ENCODE measurements at regions not wholly inside any gene's neighbourhood (a gene's known extent, or its start where the extent isn't known, plus 50 kb on each side); places are given as distances from the start of the nearest gene placed in this dataset.

DNA sequence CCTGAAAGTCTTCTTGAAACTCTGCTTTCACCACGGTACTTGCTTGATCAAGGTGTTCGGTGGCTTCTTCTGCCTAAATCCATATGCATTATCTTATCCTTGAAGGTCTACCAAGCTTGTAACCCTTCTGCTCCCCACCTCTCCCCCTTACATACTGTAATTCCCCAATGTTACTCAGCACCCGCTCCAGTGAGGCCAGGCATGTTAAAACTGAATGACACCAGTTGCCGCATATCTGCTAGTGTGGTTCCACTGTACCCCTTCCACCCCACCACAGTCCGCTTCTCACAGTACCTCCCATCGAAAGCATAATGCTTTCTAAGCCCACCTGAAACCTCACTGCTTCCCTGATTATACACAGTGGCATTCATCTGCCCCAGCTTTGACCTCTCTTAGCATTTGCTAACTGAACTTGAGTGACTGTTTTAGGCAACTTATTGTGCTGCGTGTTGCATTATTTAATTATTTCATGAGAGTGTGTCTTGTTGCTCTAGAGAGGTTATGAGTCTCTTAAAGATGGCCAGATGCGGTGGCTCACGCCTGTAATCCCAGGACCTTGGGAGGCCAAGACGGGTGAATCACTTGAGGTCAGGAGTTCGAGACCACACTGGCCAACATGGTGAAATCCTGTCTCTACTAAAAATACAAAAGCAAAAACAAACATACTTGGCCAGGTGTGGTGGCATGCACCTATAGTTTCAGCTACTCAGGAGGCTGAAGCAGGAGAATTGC lies 87.6 kb upstream of the MBNL2 start:
- no peak for DNase-seq (ENCODE audit: low read depth in 2 of 2)

DNA sequence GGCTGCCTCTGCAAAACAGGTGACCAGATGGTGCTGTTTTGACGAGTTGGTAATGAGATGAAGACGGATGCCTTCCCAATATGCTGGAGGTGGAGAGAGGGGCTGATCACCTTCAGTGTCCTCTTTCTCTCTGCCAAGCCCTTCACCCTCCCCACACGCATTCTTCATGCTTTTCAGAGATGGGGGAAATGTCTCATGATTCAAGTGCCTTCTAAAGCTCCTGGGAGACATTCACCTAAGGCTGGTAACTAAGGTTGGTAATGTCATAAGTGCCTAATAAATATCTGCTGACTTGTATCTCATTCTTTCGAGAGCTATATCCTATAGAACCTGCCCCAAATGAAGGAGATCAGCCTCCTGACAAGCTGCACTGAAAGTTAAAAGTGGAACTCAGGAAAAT lies 86.2 kb upstream of the MBNL2 start:
- DNase-seq (ENCODE audit: low read depth in 2 of 2): no peak

DNA sequence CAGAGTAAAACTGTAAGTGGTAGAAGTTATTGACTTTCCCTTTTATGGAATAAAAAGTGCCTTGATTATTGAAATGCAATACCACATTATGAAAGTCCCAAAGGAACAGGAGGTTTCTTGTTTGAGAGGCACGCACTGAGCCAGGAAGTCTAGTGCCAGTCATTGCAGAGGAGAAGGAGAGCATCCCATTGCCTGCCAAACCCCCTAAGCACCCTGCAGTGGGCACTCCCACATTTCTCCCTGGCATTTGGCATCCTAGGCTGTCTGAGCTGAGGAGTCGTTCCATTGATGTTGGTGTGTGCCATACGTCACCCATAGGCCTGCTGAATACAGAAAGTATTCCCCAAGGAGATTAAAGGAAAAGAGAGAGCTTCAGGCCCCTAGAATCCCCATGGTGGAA lies 85.7 kb upstream of the MBNL2 start:
- DNase-seq (ENCODE audit: low read depth in 2 of 2): no peak

DNA sequence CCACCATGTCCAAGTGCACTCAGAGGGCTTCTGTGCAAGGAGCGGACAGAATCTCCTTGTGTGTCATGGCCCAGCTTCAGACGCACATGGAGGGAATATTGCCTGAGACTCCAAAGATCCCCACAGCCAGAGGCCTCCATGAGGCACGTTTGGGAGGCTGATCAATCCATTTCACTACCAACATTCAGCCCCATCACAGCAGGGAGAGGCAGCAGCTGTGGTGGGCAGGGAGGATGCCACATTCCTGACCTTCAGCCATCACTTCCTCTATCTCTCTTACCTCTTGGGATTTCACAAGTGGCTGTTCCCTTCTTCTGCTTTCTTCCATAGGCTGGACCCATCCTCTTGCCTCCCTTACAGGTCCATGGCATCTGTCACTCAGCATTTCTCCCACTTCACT lies 82.4 kb upstream of the MBNL2 start:
- no peak for DNase-seq (ENCODE audit: low read depth in 2 of 2)

DNA sequence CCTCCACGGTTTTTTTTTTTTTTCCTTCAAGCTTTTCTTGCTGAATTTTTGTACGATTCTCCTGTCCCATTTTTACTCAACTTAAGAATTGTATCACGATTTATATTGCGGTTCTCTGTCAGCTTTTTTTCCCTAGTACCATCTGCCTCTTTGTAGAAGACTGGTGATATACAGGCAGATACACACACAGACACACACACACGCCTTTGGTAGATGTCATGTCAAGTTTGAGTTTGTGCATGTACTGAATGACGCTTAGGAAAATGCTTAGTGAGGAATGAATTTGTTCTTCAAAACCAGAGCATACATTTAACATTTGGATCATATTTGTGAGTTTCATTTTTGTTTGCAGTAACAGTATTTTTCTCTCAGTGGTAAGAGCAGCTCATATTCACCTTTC lies 82.0 kb upstream of the MBNL2 start:
- no peak for DNase-seq (ENCODE audit: low read depth in 2 of 2)

DNA sequence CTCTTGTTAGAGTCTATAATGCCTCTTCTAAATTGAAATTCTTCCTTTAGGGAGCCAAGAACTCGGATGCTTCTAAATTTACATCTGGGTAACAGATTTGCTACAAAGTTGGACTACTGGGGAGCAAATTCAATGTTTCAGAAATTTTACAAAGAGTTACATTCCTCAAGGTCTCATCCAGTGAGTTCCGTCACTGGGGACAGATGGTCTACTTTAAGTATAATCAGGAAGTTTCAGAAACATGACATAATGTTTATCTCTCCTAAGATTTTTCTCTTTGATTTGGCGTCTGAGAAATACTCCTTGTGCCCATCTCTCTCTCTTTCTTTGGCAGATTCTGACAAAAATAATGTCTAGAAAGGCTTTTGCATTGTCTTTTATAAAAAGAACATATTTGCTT lies 81.5 kb upstream of the MBNL2 start:
- DNase-seq (ENCODE audit: low read depth in 2 of 2): peak in 1 of 2 donors; percentile 48

DNA sequence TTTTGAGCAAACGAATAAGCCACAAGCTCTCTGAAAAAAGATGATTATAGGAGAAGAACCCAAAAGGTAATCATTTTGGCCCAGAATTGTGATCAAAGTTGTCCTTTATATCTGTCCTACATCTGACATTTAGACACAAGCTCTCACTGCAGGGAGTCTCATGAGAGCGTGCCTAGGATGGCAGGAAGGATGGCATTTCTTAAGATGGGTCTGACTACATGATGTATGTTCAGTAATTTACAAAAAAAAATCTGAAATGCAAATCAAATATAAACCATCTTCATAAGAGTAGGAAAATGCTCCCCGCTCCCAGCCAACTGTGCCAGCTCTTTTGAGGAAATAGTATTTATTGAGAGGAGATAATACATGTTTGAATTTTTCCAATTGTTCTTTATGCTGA lies 81.0 kb upstream of the MBNL2 start:
- DNase-seq (ENCODE audit: low read depth in 2 of 2): peak in 1 of 2 donors; percentile 4

DNA sequence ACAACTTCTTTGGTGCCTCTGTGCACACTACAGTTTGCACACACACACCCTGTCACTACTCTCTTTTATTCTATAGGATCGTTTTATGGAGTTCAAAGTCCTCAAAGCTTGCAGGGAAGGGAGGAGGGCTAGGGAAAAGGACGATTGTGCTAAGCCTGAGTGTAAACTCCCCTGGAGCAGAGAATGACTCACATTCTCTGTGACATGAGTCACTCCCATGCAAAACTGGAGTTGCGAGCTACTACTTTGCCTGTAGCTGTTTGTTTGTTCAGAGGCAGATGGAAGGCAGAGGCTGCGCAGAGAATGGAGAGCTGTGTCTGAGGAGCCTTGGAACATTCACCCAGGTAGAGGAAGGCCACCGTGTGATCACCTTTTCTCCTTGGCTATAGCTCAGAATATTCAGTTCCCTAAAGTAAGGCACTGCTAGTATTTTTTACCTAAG lies 80.5 kb upstream of the MBNL2 start:
- DNase-seq (ENCODE audit: low read depth in 2 of 2): peak; percentile 74 to 92

DNA sequence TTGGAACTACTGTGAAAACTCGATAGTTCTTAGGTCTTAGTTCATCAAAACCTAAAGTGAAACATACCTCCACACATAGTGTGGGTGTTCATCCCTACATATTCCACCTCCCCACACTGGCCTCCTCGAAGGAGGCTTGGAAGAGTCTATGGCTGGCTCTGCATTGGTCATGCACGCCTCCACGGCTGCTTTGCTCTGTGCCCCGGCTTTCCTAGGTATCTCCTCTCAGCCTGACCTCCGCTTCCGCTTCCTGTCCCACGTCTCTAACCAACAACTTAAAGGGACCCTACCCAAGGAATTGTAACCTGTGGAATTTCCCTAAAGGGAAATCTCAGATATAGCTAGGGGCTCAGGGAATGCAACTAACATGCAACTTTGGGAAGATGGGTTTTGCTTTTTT lies 79.7 kb upstream of the MBNL2 start:
- peak in 1 of 2 donors; percentile 53 for DNase-seq (ENCODE audit: low read depth in 2 of 2)

DNA sequence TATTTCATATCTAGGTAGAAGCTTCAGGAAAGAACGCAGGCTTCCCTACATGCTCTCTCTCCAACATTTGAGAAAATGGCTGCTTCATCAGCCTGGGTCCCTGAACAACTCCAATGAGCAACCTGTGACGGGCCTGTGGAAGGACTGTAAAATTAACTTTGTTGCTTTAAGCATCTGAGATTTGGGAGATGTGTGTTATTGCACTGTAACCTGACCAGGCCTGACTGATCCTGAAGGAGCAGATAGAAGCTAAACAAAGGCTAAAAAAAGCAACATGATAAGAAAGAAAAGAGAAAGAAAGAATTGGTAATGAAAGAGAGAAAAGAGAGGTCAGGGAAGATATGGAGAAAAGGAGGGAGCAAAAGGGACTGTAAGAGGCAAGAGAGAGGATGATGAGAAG lies 77.1 kb upstream of the MBNL2 start:
- no peak for DNase-seq (ENCODE audit: low read depth in 2 of 2)

DNA sequence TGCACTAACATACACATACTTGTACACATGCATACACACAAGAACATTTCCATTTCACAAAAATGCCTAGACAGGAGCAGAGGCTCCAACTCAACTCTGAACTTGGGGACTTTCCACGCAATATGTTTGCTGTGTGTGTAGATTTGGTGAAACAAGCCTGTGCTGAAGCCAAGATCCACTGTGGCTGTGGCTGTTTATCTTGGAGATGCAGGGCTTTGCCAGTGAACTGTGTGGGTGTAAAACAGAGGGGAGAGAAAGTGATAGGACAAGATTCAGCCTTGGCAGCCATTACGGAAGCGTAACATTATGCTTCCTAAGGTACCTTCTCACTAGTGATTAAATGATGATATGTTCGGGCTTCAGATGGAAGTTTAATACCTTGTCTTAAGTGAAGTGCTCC lies 73.2 kb upstream of the MBNL2 start:
- no peak for DNase-seq (ENCODE audit: low read depth in 2 of 2)

DNA sequence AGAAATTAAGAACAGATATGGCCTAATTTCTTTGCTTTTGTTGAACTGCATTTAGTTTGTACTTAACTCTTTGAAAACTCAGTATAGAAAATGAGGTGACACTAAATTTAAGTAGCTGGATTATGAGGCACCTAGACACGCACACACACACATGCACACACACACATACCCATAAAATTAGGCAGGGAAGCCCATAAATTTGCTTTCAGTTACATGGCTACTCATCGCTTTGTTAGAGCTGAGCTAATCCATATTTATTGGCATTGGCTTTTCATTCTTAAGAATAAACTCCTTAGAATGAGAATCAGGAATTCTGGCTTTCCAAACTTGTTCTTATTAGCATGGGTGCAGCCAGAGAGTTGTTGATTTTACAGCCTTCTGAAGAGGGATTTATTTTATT lies 61.7 kb upstream of the MBNL2 start:
- no peak for DNase-seq (ENCODE audit: low read depth in 2 of 2)

DNA sequence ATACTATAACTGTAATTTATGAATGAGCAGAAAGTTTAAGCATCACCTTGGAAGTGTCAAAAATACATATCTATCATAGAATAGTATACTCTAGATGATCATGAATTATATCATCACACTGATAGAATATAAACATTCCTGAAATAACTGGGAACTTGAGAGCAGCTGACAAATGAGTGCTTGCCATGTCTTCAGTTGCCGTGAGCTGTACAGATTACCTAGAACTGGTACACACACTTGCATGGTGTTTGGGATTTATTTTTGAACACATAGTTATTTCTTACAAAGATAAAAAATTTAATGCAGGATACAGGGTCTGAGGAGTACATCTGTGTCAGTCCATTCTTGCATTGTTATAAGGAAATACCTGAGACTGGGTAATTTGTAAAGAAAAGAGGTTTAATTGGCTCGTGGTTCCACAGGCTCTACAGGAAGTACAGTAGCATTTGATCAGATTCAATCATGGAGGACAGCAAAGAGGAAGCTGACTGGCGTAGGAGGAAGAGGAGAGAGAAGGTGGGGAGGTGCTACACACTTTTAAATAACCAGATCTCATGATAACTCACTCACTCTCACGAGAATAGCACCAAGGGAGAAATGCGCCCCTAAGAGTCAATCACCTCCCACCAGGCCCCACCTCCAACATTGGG lies 60.4 kb upstream of the MBNL2 start:
- DNase-seq (ENCODE audit: low read depth in 2 of 2): no peak

DNA sequence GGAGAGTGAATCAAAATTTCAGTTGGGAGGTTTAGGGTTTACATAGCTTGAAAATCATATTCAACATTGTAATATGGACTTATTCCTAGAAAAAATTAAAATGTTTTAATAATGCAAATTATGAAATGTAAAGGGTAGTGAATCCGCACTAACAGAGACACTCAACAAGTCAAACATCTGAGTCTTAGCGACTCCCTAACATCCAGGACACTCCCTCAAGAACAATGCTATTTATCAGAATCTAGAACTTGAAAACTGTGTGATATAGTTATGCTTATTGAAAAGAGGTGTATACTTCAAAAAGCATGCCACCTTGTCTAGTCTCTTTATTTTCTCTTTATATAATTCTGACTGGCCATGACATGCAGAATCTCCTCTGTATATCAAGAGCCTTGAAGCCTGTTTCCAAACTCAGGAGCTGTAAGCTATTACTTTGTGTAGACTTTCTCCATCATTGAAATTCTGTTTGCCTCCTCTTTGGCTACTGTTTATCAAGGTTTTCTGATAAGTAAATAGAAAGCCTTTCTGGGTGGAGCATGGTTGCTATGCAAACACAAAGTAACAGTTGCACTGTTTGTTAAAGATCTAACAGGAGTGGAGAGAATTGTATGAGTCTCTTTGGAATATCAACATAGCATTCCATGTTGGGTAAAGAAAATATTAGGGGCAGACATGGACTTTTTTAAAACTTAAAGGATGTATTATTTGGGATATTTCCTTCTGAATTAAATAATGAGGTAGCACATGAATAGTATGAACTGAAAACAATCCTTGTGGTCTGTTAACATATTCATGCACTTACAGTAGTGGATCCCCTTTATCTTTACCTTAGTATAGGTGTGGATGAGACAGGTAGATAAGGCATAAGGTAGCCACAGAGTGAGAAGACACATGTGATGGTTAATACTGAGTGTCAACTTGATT lies 56.4 kb upstream of the MBNL2 start:
- DNase-seq (ENCODE audit: low read depth in 2 of 2): no peak

DNA sequence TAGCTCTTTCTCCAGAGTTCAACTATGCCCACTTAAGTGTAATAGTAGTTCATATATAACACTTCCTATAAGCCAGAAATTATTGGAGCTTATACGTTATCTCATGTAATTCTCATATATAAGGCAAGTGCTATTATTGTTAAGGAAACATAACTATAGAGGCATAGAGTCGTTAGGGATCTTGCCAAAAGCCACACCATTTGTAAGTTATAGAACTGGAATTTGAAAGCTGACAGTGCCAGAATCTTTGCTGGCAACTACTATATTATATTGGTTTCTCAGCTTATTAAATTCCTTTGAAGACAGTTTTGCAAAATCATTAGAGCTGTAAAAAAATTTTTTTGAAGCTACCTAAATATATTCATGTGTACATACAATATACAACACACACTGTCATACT lies 51.0 kb upstream of the MBNL2 start:
- no peak for DNase-seq (ENCODE audit: low read depth in 2 of 2)
